NCI-H1417 treated with DMSO at 0.1 percent for 48 hours (cell line): ENCODE measurements at regions not wholly inside any gene's neighbourhood (a gene's known extent, or its start where the extent isn't known, plus 50 kb on each side); places are given as distances from the start of the nearest gene placed in this dataset.
"Not testable (repeated sequence)": the region's sequence is repeated elsewhere in the genome, so short reads cannot be mapped to it uniquely, and the experiment has no call there.

ENCODE experiments used
- DNase-seq: peaks from one replicate; lab custom pipeline; 2025; lab: John Stamatoyannopoulos, UW

GRCh38 chr4:13678186-13678924 is 50.8 kb upstream of the BOD1L1 start:
- DNase-seq: no peak

GRCh38 chr4:13681570-13681969 is 54.0 kb upstream of the BOD1L1 start:
- DNase-seq: no peak

- no peak for DNase-seq
Measured at GRCh38 chr4:13694256-13694655, 66.7 kb upstream of the BOD1L1 start.

GRCh38 chr4:13698296-13698695 is 70.8 kb upstream of the BOD1L1 start:
- DNase-seq: no peak

GRCh38 chr4:13700021-13700857 is 72.7 kb upstream of the BOD1L1 start:
- no peak for DNase-seq

- DNase-seq: not testable (repeated sequence)
Measured at GRCh38 chr4:13700858-13701140, 73.3 kb upstream of the BOD1L1 start.

GRCh38 chr4:13701937-13702446 is 74.5 kb upstream of the BOD1L1 start:
- no peak for DNase-seq

GRCh38 chr4:13703096-13703495 is 75.6 kb upstream of the BOD1L1 start:
- DNase-seq: no peak

GRCh38 chr4:13704035-13704434 is 76.5 kb upstream of the BOD1L1 start:
- DNase-seq: no peak

GRCh38 chr4:13704761-13705160 is 77.2 kb upstream of the BOD1L1 start:
- DNase-seq: no peak

GRCh38 chr4:13705521-13706041 is 78.1 kb upstream of the BOD1L1 start:
- DNase-seq: no peak

GRCh38 chr4:13706120-13706519 is 78.6 kb upstream of the BOD1L1 start:
- DNase-seq: no peak

- DNase-seq: no peak
Measured at GRCh38 chr4:13706716-13707115, 79.2 kb upstream of the BOD1L1 start.

- DNase-seq: no peak
Measured at GRCh38 chr4:13710246-13710885, 82.8 kb upstream of the BOD1L1 start.

- DNase-seq: no peak
Measured at GRCh38 chr4:13711233-13711785, 83.8 kb upstream of the BOD1L1 start.

- DNase-seq: no peak
Measured at GRCh38 chr4:13721894-13722293, 94.4 kb upstream of the BOD1L1 start.

- DNase-seq: no peak
Measured at GRCh38 chr4:13722649-13723048, 95.1 kb upstream of the BOD1L1 start.

GRCh38 chr4:13728761-13729160 is 101.2 kb upstream of the BOD1L1 start:
- no peak for DNase-seq

- no peak for DNase-seq
Measured at GRCh38 chr4:13731019-13731418, 103.5 kb upstream of the BOD1L1 start.

GRCh38 chr4:13733817-13734216 is 106.3 kb upstream of the BOD1L1 start:
- no peak for DNase-seq

- DNase-seq: no peak
Measured at GRCh38 chr4:13750594-13750993, 123.1 kb upstream of the BOD1L1 start.

GRCh38 chr4:13761581-13761980 is 134.1 kb upstream of the BOD1L1 start:
- not testable (repeated sequence) for DNase-seq
